Muscle of arm (tissue), 1 donor: ENCODE measurements at regions not wholly inside any gene's neighbourhood (a gene's known extent, or its start where the extent isn't known, plus 50 kb on each side); places are given as distances from the start of the nearest gene placed in this dataset.

ENCODE experiments used
- DNase-seq: peaks from one replicate; pipeline ENCODE4 v3.0.0-alpha.2; 2013

GRCh38 chr11:91244912-91245311, 979.7 kb upstream of the FAT3 start:
- no peak for DNase-seq

GRCh38 chr11:91243630-91244029, 981.0 kb upstream of the FAT3 start:
- DNase-seq: no peak

- DNase-seq: no peak
Measured at GRCh38 chr11:91243051-91243450, 981.6 kb upstream of the FAT3 start.

- DNase-seq: no peak
Measured at GRCh38 chr11:91241226-91241625, 983.4 kb upstream of the FAT3 start.

- no peak for DNase-seq
Measured at GRCh38 chr11:91239359-91239758, 985.3 kb upstream of the FAT3 start.

- no peak for DNase-seq
Measured at GRCh38 chr11:91231226-91231625, 993.4 kb upstream of the FAT3 start.

- no peak for DNase-seq
Measured at GRCh38 chr11:91230647-91231046, 994.0 kb upstream of the FAT3 start.

GRCh38 chr11:91222830-91223229, 1000.0 kb upstream of the CHORDC1 start:
- no peak for DNase-seq

- DNase-seq: no peak
Measured at GRCh38 chr11:91220476-91221202, 997.8 kb upstream of the CHORDC1 start.

- DNase-seq: peak; percentile 17
Measured at GRCh38 chr11:91219535-91219934, 996.7 kb upstream of the CHORDC1 start.

GRCh38 chr11:91209751-91210150, 986.9 kb upstream of the CHORDC1 start:
- no peak for DNase-seq

- no peak for DNase-seq
Measured at GRCh38 chr11:91209306-91209705, 986.5 kb upstream of the CHORDC1 start.

GRCh38 chr11:91199866-91200265, 977.0 kb upstream of the CHORDC1 start:
- no peak for DNase-seq

GRCh38 chr11:91194546-91194945, 971.7 kb upstream of the CHORDC1 start:
- no peak for DNase-seq

- DNase-seq: no peak
Measured at GRCh38 chr11:91188484-91188883, 965.6 kb upstream of the CHORDC1 start.

- no peak for DNase-seq
Measured at GRCh38 chr11:91187314-91187713, 964.5 kb upstream of the CHORDC1 start.

- DNase-seq: no peak
Measured at GRCh38 chr11:91178366-91178765, 955.5 kb upstream of the CHORDC1 start.

GRCh38 chr11:91174734-91175133, 951.9 kb upstream of the CHORDC1 start:
- DNase-seq: no peak

- no peak for DNase-seq
Measured at GRCh38 chr11:91174193-91174592, 951.3 kb upstream of the CHORDC1 start.

- no peak for DNase-seq
Measured at GRCh38 chr11:91173701-91174100, 950.9 kb upstream of the CHORDC1 start.

GRCh38 chr11:91170711-91171110, 947.9 kb upstream of the CHORDC1 start:
- DNase-seq: no peak

GRCh38 chr11:91164452-91164822, 941.6 kb upstream of the CHORDC1 start:
- DNase-seq: no peak

GRCh38 chr11:91163619-91164451, 941.0 kb upstream of the CHORDC1 start:
- peak; percentile 33 for DNase-seq
